Endothelial cell (in vitro differentiated cells): ENCODE measurements at regions not wholly inside any gene's neighbourhood (a gene's known extent, or its start where the extent isn't known, plus 50 kb on each side); places are given as distances from the start of the nearest gene placed in this dataset.

Experiments used
- DNase-seq: peaks from one replicate; pipeline ENCODE4 v3.0.0; 2021; ENCODE audit warnings: low spot score
- H3K27ac Mint-ChIP-seq: one replicate; pipeline ENCODE4 v1.8.0; 2021; ENCODE audit warnings: mixed read lengths, inconsistent platforms; ENCODE audit not compliant: unreplicated experiment
- H3K27me3 Mint-ChIP-seq: one replicate; pipeline ENCODE4 v1.8.0; 2021; ENCODE audit warnings: mild to moderate bottlenecking, moderate library complexity, mixed read lengths, inconsistent platforms; ENCODE audit not compliant: unreplicated experiment
- H3K36me3 Mint-ChIP-seq: one replicate; pipeline ENCODE4 v1.8.0; 2021; ENCODE audit warnings: mild to moderate bottlenecking, low read depth, mixed read lengths, inconsistent platforms; ENCODE audit not compliant: unreplicated experiment
- H3K4me1 Mint-ChIP-seq: one replicate; pipeline ENCODE4 v1.8.0; 2021; ENCODE audit warnings: mild to moderate bottlenecking, mixed read lengths, inconsistent platforms; ENCODE audit not compliant: unreplicated experiment
- H3K4me3 Mint-ChIP-seq: one replicate; pipeline ENCODE4 v1.8.0; 2021; ENCODE audit warnings: mild to moderate bottlenecking, mixed read lengths, inconsistent platforms; ENCODE audit not compliant: unreplicated experiment
- H3K9me3 Mint-ChIP-seq: one replicate; pipeline ENCODE4 v1.8.0; 2021; ENCODE audit warnings: mixed read lengths, inconsistent platforms; ENCODE audit not compliant: unreplicated experiment
- TF ChIP-seq, protein P1 (sequence below): fragments of 200-600 bp; sonication (generic); IDR thresholded peaks from one replicate; pipeline ENCODE4 v1.5.0; 2021; ENCODE audit warnings: antibody characterized with exemption; ENCODE audit not compliant: unreplicated experiment

- Mint-ChIP-seq H3K27ac (no peak overlapping the region), H3K9me3 (no peaks in the 10 kb centered on the region), H3K27me3 (no peaks in the 10 kb centered on the region), H3K4me1 (no peaks in the 10 kb centered on the region), H3K4me3 (no peak overlapping the region), H3K36me3 (no peaks in the 10 kb centered on the region)
- DNase-seq, result no peak
- TF ChIP-seq, protein P1, sequence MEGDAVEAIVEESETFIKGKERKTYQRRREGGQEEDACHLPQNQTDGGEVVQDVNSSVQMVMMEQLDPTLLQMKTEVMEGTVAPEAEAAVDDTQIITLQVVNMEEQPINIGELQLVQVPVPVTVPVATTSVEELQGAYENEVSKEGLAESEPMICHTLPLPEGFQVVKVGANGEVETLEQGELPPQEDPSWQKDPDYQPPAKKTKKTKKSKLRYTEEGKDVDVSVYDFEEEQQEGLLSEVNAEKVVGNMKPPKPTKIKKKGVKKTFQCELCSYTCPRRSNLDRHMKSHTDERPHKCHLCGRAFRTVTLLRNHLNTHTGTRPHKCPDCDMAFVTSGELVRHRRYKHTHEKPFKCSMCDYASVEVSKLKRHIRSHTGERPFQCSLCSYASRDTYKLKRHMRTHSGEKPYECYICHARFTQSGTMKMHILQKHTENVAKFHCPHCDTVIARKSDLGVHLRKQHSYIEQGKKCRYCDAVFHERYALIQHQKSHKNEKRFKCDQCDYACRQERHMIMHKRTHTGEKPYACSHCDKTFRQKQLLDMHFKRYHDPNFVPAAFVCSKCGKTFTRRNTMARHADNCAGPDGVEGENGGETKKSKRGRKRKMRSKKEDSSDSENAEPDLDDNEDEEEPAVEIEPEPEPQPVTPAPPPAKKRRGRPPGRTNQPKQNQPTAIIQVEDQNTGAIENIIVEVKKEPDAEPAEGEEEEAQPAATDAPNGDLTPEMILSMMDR, result no peak
These were observed 228.3 kb downstream of the PTPRC start for GRCh38 chr1:198867182-198867581.

- TF ChIP-seq, protein P1, result no peak
- Mint-ChIP-seq H3K27ac (no peak overlapping the region), H3K27me3 (peaks cover 2% of the 10 kb centered on the region), H3K36me3 (no peaks in the 10 kb centered on the region), H3K4me1 (no peaks in the 10 kb centered on the region), H3K9me3 (no peaks in the 10 kb centered on the region), H3K4me3 (no peak overlapping the region)
- DNase-seq, result no peak
These were observed 234.9 kb downstream of the PTPRC start for GRCh38 chr1:198873696-198874230.

GRCh38 chr1:198876371-198876871 lies 237.6 kb downstream of the PTPRC start:
- Mint-ChIP-seq H3K36me3 (no peaks in the 10 kb centered on the region), H3K27ac (no peak overlapping the region), H3K9me3 (no peaks in the 10 kb centered on the region), H3K4me3 (no peak overlapping the region), H3K27me3 (peaks cover 2% of the 10 kb centered on the region), H3K4me1 (peaks cover 3% of the 10 kb centered on the region)
- DNase-seq, result peak; percentile 8
- TF ChIP-seq, protein P1, result no peak

GRCh38 chr1:198878566-198878965 lies 239.7 kb downstream of the PTPRC start:
- no peak for DNase-seq
- Mint-ChIP-seq H3K4me1 (peaks cover 3% of the 10 kb centered on the region), H3K9me3 (no peaks in the 10 kb centered on the region), H3K27me3 (no peaks in the 10 kb centered on the region), H3K4me3 (no peak overlapping the region), H3K27ac (no peak overlapping the region), H3K36me3 (no peaks in the 10 kb centered on the region)
- TF ChIP-seq, protein P1, result no peak

GRCh38 chr1:198879711-198880306 lies 241.0 kb downstream of the PTPRC start:
- Mint-ChIP-seq H3K4me3 (no peak overlapping the region), H3K4me1 (peaks cover 3% of the 10 kb centered on the region), H3K27me3 (no peaks in the 10 kb centered on the region), H3K36me3 (no peaks in the 10 kb centered on the region), H3K9me3 (no peaks in the 10 kb centered on the region), H3K27ac (no peak overlapping the region)
- TF ChIP-seq, protein P1, result no peak
- no peak for DNase-seq
